ENCODE measurements at regions not wholly inside any gene's neighbourhood (a gene's known extent, or its start where the extent isn't known, plus 50 kb on each side); places are given as distances from the start of the nearest gene placed in this dataset.
"Not testable (repeated sequence)": the region's sequence is repeated elsewhere in the genome, so short reads cannot be mapped to it uniquely, and the experiment has no call there.

- H3K4me3 Mint-ChIP-seq, H3K4me1 Mint-ChIP-seq, H3K36me3 Mint-ChIP-seq, H3K9me3 Mint-ChIP-seq, CTCF ChIA-PET, H3K27ac Mint-ChIP-seq, DNase-seq, H3K27me3 Mint-ChIP-seq: not testable (repeated sequence)
These were observed 52.6 kb upstream of the KIF26B start for GRCh38 chr1:245102149-245102548.

GRCh38 chr1:245099401-245099800, 55.4 kb upstream of the KIF26B start:
- Mint-ChIP-seq H3K4me3 (no peak overlapping the region), H3K27me3 (no peaks in the 10 kb centered on the region), H3K4me1 (no peaks in the 10 kb centered on the region), H3K9me3 (no peaks in the 10 kb centered on the region), H3K36me3 (no peaks in the 10 kb centered on the region), H3K27ac (no peak overlapping the region)
- DNase-seq: no peak
- CTCF ChIA-PET: no interaction called here

- CTCF ChIA-PET: no interaction called here
- Mint-ChIP-seq H3K9me3 (no peaks in the 10 kb centered on the region), H3K27ac (no peak overlapping the region), H3K36me3 (no peaks in the 10 kb centered on the region), H3K4me1 (no peaks in the 10 kb centered on the region), H3K4me3 (no peak overlapping the region), H3K27me3 (no peaks in the 10 kb centered on the region)
- no peak for DNase-seq
These were observed 55.9 kb upstream of the KIF26B start for GRCh38 chr1:245098924-245099323.

GRCh38 chr1:245096311-245097066, 58.3 kb upstream of the KIF26B start:
- CTCF ChIA-PET: no interaction called here
- no peaks in the 10 kb centered on the region for H3K4me1 Mint-ChIP-seq
- no peaks in the 10 kb centered on the region for H3K9me3 Mint-ChIP-seq
- H3K27me3 Mint-ChIP-seq: no peaks in the 10 kb centered on the region
- no peak overlapping the region for H3K4me3 Mint-ChIP-seq
- DNase-seq: no peak
- no peak overlapping the region for H3K27ac Mint-ChIP-seq
- H3K36me3 Mint-ChIP-seq: no peaks in the 10 kb centered on the region

- CTCF ChIA-PET: no interaction called here
- H3K27ac Mint-ChIP-seq: no peak overlapping the region
- H3K4me3 Mint-ChIP-seq: no peak overlapping the region
- H3K36me3 Mint-ChIP-seq: no peaks in the 10 kb centered on the region
- H3K4me1 Mint-ChIP-seq: no peaks in the 10 kb centered on the region
- DNase-seq: no peak
- no peaks in the 10 kb centered on the region for H3K9me3 Mint-ChIP-seq
- no peaks in the 10 kb centered on the region for H3K27me3 Mint-ChIP-seq
These were observed 58.9 kb upstream of the KIF26B start for GRCh38 chr1:245095903-245096302.

GRCh38 chr1:245094954-245095353, 59.8 kb upstream of the KIF26B start:
- no peaks in the 10 kb centered on the region for H3K36me3 Mint-ChIP-seq
- CTCF ChIA-PET: no interaction called here
- no peaks in the 10 kb centered on the region for H3K27me3 Mint-ChIP-seq
- no peak for DNase-seq
- H3K4me1 Mint-ChIP-seq: no peaks in the 10 kb centered on the region
- H3K27ac Mint-ChIP-seq: no peak overlapping the region
- no peaks in the 10 kb centered on the region for H3K9me3 Mint-ChIP-seq
- H3K4me3 Mint-ChIP-seq: no peak overlapping the region

- Mint-ChIP-seq H3K9me3 (no peaks in the 10 kb centered on the region), H3K36me3 (no peaks in the 10 kb centered on the region), H3K27me3 (no peaks in the 10 kb centered on the region), H3K4me3 (no peak overlapping the region), H3K4me1 (no peaks in the 10 kb centered on the region), H3K27ac (no peak overlapping the region)
- no peak for DNase-seq
- CTCF ChIA-PET: no interaction called here
These were observed 60.7 kb upstream of the KIF26B start for GRCh38 chr1:245094092-245094491.

- Mint-ChIP-seq H3K9me3 (no peaks in the 10 kb centered on the region), H3K4me3 (no peak overlapping the region), H3K4me1 (no peaks in the 10 kb centered on the region), H3K27ac (no peak overlapping the region), H3K27me3 (no peaks in the 10 kb centered on the region), H3K36me3 (no peaks in the 10 kb centered on the region)
- DNase-seq: no peak
- CTCF ChIA-PET: no interaction called here
These were observed 62.2 kb upstream of the KIF26B start for GRCh38 chr1:245092638-245092976.

- no peak for DNase-seq
These were observed 62.8 kb upstream of the KIF26B start for GRCh38 chr1:245091818-245092637.

GRCh38 chr1:245091171-245091621, 63.6 kb upstream of the KIF26B start:
- Mint-ChIP-seq H3K4me1 (no peaks in the 10 kb centered on the region), H3K4me3 (no peak overlapping the region), H3K9me3 (no peaks in the 10 kb centered on the region), H3K36me3 (no peaks in the 10 kb centered on the region), H3K27me3 (no peaks in the 10 kb centered on the region), H3K27ac (no peak overlapping the region)
- CTCF ChIA-PET: no interaction called here
- no peak for DNase-seq

More at GRCh38 chr1:245091818-245092637, 62.8 kb upstream of the KIF26B start:
- no peaks in the 10 kb centered on the region for H3K9me3 Mint-ChIP-seq
- no peaks in the 10 kb centered on the region for H3K4me1 Mint-ChIP-seq
- H3K4me3 Mint-ChIP-seq: no peak overlapping the region
- H3K36me3 Mint-ChIP-seq: no peaks in the 10 kb centered on the region
- no peak overlapping the region for H3K27ac Mint-ChIP-seq
- CTCF ChIA-PET: no interaction called here
- no peaks in the 10 kb centered on the region for H3K27me3 Mint-ChIP-seq

DNA sequence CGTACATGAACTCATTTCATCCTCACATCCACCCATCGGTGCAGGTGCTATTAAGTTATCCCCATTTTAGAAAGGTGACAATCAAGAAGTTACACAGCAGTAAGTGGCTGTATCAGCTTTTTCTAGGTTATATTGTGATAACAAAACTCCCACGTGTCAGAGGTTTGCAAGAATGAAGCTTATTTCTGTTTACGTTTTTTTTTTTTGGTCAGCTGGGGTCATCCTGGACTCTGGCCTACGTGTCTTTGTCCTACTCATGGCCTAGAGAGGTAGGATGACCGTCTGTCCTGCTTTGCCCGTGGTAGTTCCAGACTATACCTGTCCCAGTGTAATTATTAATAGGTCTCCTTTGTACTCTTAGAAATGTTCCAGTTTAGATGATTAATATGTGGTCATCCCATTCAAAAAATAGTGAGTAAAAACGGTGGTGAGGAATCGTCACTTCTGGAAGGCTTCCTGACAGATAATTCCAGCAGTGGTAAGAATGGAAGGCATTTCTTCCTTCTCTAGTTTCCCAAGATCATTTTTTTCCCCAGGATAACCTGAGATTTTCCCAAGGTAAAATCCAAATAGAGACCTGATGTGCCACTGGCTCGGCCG, 64.2 kb upstream of the KIF26B start:
- CTCF ChIA-PET: no interaction called here
- DNase-seq: no peak
- H3K27me3 Mint-ChIP-seq: no peaks in the 10 kb centered on the region
- H3K36me3 Mint-ChIP-seq: no peaks in the 10 kb centered on the region
- H3K9me3 Mint-ChIP-seq: no peaks in the 10 kb centered on the region
- no peaks in the 10 kb centered on the region for H3K4me1 Mint-ChIP-seq
- no peak overlapping the region for H3K4me3 Mint-ChIP-seq
- H3K27ac Mint-ChIP-seq: no peak overlapping the region

- Mint-ChIP-seq H3K36me3 (no peaks in the 10 kb centered on the region), H3K27me3 (no peaks in the 10 kb centered on the region), H3K27ac (no peak overlapping the region), H3K9me3 (no peaks in the 10 kb centered on the region), H3K4me3 (no peak overlapping the region), H3K4me1 (no peaks in the 10 kb centered on the region)
- CTCF ChIA-PET: no interaction called here
- DNase-seq: no peak
These were observed 67.1 kb upstream of the KIF26B start for GRCh38 chr1:245087723-245088122.

DNA sequence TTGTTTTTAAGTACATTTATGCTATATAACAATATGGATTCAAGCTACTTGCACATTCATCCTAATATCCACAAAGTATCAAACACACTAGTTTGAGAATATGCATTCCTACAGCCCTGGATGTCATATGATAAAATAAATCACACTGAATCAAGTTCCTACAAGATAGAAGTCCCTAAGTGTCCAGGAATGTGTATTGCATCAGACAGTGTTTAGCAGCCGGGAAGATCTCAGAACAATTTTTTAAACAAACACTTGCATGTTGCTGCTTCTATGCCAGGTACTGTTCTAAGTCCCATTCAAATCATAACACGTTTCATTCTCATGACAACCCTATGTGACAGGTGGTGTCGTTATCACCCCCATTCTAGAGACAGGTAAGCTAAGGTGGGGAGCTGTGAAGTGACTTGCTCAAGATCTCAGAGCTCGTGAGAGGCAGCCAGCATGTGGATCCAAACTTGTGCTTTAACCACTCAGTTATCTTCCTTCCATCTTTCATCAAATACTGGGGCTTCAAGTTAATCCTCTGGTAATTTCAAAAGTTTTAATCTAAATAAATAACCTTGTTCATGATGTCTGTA, 68.3 kb upstream of the KIF26B start:
- no peak overlapping the region for H3K4me3 Mint-ChIP-seq
- H3K4me1 Mint-ChIP-seq: no peaks in the 10 kb centered on the region
- no peaks in the 10 kb centered on the region for H3K27me3 Mint-ChIP-seq
- no peak for DNase-seq
- H3K9me3 Mint-ChIP-seq: no peaks in the 10 kb centered on the region
- no peaks in the 10 kb centered on the region for H3K36me3 Mint-ChIP-seq
- H3K27ac Mint-ChIP-seq: no peak overlapping the region
- CTCF ChIA-PET: no interaction called here

DNA sequence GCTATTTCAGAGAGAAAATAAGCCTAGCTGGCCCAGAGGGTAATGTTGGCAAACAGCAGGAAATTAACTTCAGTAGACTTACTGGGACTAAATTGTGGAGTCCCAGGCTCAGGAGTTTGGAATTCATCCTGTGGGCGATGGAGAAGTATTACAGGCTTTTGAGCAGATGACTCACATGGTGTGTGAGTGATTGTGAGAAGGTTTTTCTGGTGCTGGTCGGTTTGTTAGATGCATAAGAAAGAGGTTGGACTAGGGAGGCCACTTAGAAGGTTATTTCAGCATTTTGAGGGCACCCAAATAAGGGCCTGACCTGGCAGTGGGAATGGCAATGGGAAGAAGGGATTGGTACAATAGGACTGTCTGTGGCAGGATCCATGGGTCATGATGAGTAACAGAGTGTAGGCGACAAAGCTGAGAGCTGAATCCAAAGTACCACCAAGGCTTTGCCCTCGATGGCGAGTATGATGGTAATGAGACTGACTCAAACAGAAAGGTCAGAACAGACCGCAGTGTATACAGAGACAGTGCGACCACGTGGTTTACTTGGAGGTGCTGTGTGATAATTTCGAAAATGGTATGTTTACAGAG, 69.2 kb upstream of the KIF26B start:
- CTCF ChIA-PET: no interaction called here
- H3K4me1 Mint-ChIP-seq: no peaks in the 10 kb centered on the region

More for the DNA sequence above, 69.2 kb upstream of the KIF26B start:
- Mint-ChIP-seq H3K36me3 (no peaks in the 10 kb centered on the region), H3K27ac (no peak overlapping the region), H3K27me3 (no peaks in the 10 kb centered on the region), H3K4me3 (no peak overlapping the region), H3K9me3 (no peaks in the 10 kb centered on the region)
- DNase-seq: no peak

All from activated naive CD4-positive, alpha-beta T cell treated with anti-CD3 and anti-CD28 coated beads, Interleukin-2, amount 10 ng/mL, durations not matched to agents 7 days and 5 days (primary cell).